T-helper 22 cell (primary cell): ENCODE measurements at regions not wholly inside any gene's neighbourhood (a gene's known extent, or its start where the extent isn't known, plus 50 kb on each side); places are given as distances from the start of the nearest gene placed in this dataset.
"Not testable (repeated sequence)": the region's sequence is repeated elsewhere in the genome, so short reads cannot be mapped to it uniquely, and the experiment has no call there.

Experiments used
- DNase-seq: peaks from one replicate; pipeline ENCODE4 v3.0.0-alpha.2; 2020; ENCODE audit warnings: low read depth

GRCh38 chr12:90502070-90502469 is 452.9 kb downstream of the CCER1 start:
- no peak for DNase-seq

- DNase-seq = no peak
Observed at GRCh38 chr12:90501412-90501811, 453.6 kb downstream of the CCER1 start.

- no peak for DNase-seq
Observed at GRCh38 chr12:90499795-90500194, 455.2 kb downstream of the CCER1 start.

GRCh38 chr12:90497923-90498545 is 456.9 kb downstream of the CCER1 start:
- no peak for DNase-seq

- no peak for DNase-seq
Observed at GRCh38 chr12:90490355-90490754, 464.6 kb downstream of the CCER1 start.

- no peak for DNase-seq
Observed at GRCh38 chr12:90489141-90489540, 465.8 kb downstream of the CCER1 start.

- no peak for DNase-seq
Observed at GRCh38 chr12:90485560-90485959, 469.4 kb downstream of the CCER1 start.

GRCh38 chr12:90484094-90484493 is 470.9 kb downstream of the CCER1 start:
- no peak for DNase-seq

- no peak for DNase-seq
Observed at GRCh38 chr12:90481748-90482147, 473.2 kb downstream of the CCER1 start.

- no peak for DNase-seq
Observed at GRCh38 chr12:90479237-90479636, 475.7 kb downstream of the CCER1 start.

GRCh38 chr12:90473831-90474230 is 481.1 kb downstream of the CCER1 start:
- no peak for DNase-seq

- no peak for DNase-seq
Observed at GRCh38 chr12:90460681-90461080, 494.3 kb downstream of the CCER1 start.

GRCh38 chr12:90456248-90456647 is 498.7 kb downstream of the CCER1 start:
- no peak for DNase-seq

GRCh38 chr12:90455756-90456155 is 499.2 kb downstream of the CCER1 start:
- no peak for DNase-seq

- DNase-seq = no peak
Observed at GRCh38 chr12:90449611-90450010, 505.4 kb downstream of the CCER1 start.

- not testable (repeated sequence) for DNase-seq
Observed at GRCh38 chr12:90443466-90443865, 511.5 kb downstream of the CCER1 start.

GRCh38 chr12:90441431-90441830 is 513.5 kb downstream of the CCER1 start:
- DNase-seq = no peak

- no peak for DNase-seq
Observed at GRCh38 chr12:90428881-90429280, 526.1 kb downstream of the CCER1 start.

GRCh38 chr12:90428465-90428864 is 526.5 kb downstream of the CCER1 start:
- DNase-seq = no peak

- no peak for DNase-seq
Observed at GRCh38 chr12:90423965-90424364, 531.0 kb downstream of the CCER1 start.

- no peak for DNase-seq
Observed at GRCh38 chr12:90410962-90411361, 544.0 kb downstream of the CCER1 start.

- no peak for DNase-seq
Observed at GRCh38 chr12:90407841-90408240, 547.1 kb downstream of the CCER1 start.

- no peak for DNase-seq
Observed at GRCh38 chr12:90404071-90404470, 550.9 kb downstream of the CCER1 start.

GRCh38 chr12:90401185-90401584 is 553.8 kb downstream of the CCER1 start:
- no peak for DNase-seq

- DNase-seq = no peak
Observed at GRCh38 chr12:90399357-90399756, 555.6 kb downstream of the CCER1 start.
